RWPE1 (cell line): ENCODE measurements at regions not wholly inside any gene's neighbourhood (a gene's known extent, or its start where the extent isn't known, plus 50 kb on each side); places are given as distances from the start of the nearest gene placed in this dataset.

Source experiments
- CTCF ChIA-PET: fragments of 350-600 bp; sonication (Branson Sonifier 250); formaldehyde crosslinking; extraction: SDS; loops from one replicate; lab custom pipeline; 2021; lab: Yijun Ruan, JAX
- POLR2A ChIA-PET: fragments of 400-600 bp; formaldehyde crosslinking; extraction: SDS; loops from one replicate; lab custom pipeline; 2020; ENCODE audit warnings: antibody characterized with exemption; ENCODE audit not compliant: low non-redundant PET; lab: Yijun Ruan, JAX
- DNase-seq: peaks from one replicate; pipeline ENCODE4 v3.0.0; 2012; ENCODE audit warnings: low spot score
- H3K27ac ChIP-seq: fragments of 450-650 bp; 2 replicates; pipeline ENCODE4 v1.5.1; 2017
- CTCF ChIP-seq: fragments of 450-650 bp; conservative IDR thresholded peaks from 2 replicates; pipeline ENCODE4 v1.5.1; 2017; ENCODE audit warnings: low read depth, mild to moderate bottlenecking

DNA sequence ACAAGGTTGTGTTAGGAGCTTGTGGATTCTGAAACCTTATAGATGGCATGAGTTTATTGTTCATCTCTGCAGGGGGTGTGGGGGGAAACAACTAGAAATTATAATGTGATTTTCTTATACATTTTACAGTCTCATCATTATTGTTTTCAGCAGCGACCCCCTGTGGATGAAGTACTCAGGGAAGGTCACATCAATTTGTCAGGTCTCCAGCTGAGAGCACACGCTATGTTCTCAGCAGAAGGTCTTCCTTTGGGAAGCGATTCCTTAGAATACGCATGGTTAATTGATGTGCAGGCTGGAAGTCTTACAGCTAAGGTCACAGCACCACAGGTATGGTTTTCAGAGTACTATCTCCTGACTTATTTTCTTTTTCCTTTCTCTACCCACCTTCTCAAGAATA, 72.2 kb downstream of the BLTP1 start:
- ChIA-PET CTCF (interaction anchor here (0.6 kb wide), 1 partner anchor 333 kb away, joined by 4 read pairs; no protein-coding TSS in a partner anchor), POLR2A (no interaction called here)
- peak; percentile 2 for DNase-seq
- H3K27ac ChIP-seq = no peak overlapping the region
- no peak for TF ChIP-seq CTCF

DNA sequence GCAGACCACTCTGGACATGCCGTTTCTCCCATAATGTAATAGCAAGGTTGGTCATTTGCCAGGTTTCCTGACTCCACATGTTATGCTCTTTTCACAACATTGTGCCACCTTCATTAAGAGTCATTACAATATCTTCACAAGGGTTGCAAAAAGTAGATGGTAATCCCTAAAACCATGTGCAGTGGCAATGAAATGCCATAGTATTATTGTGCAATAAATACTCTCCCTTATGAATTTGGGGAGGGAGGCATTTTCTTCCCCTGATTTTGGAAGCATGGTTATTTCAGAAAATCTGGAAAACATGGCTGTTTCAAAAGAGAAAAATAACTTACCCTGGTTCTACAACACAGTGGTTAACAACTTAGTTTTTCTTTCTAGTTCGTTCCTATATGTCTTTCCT, 75.1 kb downstream of the BLTP1 start:
- H3K27ac ChIP-seq = no peak overlapping the region
- no peak for TF ChIP-seq CTCF
- POLR2A ChIA-PET = no interaction called here
- CTCF ChIA-PET = interaction anchor here (0.6 kb wide), 1 partner anchor 391 kb away, joined by 3 read pairs; no protein-coding TSS in a partner anchor
- DNase-seq = no peak

GRCh38 chr4:122229857-122230256, 77.7 kb downstream of the BLTP1 start:
- POLR2A ChIA-PET = no interaction called here
- CTCF ChIA-PET = interaction anchor here (0.6 kb wide), 1 partner anchor 343 kb away, joined by 3 read pairs; no protein-coding TSS in a partner anchor
- DNase-seq = no peak

DNA sequence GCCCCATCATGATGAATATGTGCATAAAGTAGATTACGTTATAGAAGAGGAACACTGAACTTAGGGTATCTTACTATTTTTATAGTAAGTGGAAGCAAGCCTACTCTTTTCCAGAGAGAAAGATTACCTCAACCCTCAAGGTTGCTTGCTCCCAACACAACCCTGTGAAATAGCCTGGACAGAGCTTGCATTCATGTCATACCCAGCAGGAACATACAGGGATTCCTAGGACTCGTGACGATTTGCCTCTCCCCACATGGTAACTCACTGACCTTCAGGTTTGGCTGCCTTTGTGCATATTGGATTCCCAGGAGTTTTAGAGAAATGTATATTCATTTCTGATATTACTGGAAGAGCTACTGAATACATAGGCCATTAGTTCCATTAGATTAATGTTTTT, 80.5 kb downstream of the BLTP1 start:
- no peak for TF ChIP-seq CTCF
- POLR2A ChIA-PET = no interaction called here
- DNase-seq = no peak
- no peak overlapping the region for H3K27ac ChIP-seq
- CTCF ChIA-PET = interaction anchor here (0.6 kb wide), 1 partner anchor 328 kb away, joined by 3 read pairs; no protein-coding TSS in a partner anchor

More at GRCh38 chr4:122229857-122230256, 77.7 kb downstream of the BLTP1 start:
- no peak for TF ChIP-seq CTCF
- H3K27ac ChIP-seq = no peak overlapping the region

GRCh38 chr4:122234686-122235085, 82.6 kb downstream of the BLTP1 start:
- DNase-seq = no peak
- no peak overlapping the region for H3K27ac ChIP-seq
- ChIA-PET CTCF (no interaction called here), POLR2A (no interaction called here)
- TF ChIP-seq CTCF = no peak

- ChIA-PET CTCF (interaction anchor here (0.7 kb wide), 1 partner anchor 52 kb away, joined by 3 read pairs; no protein-coding TSS in a partner anchor), POLR2A (no interaction called here)
- DNase-seq = no peak
- H3K27ac ChIP-seq = no peak overlapping the region
- no peak for TF ChIP-seq CTCF
These were observed 91.7 kb downstream of the BLTP1 start for GRCh38 chr4:122243785-122244184.

- ChIA-PET POLR2A (no interaction called here), CTCF (no interaction called here)
- no peak for TF ChIP-seq CTCF
- no peak for DNase-seq
- no peak overlapping the region for H3K27ac ChIP-seq
These were observed 92.6 kb downstream of the BLTP1 start for GRCh38 chr4:122244764-122245163.
